GM12892 (cell line): ENCODE measurements at regions not wholly inside any gene's neighbourhood (a gene's known extent, or its start where the extent isn't known, plus 50 kb on each side); places are given as distances from the start of the nearest gene placed in this dataset.

ENCODE experiments used
- POLR2A ChIP-seq: IDR thresholded peaks from 2 replicates; pipeline ENCODE4 v1.6.1; 2011; ENCODE audit warnings: low read depth, low read length, control low read depth
- POLR2AphosphoS5 ChIP-seq: IDR thresholded peaks from 2 replicates; pipeline ENCODE4 v1.6.1; 2011; ENCODE audit warnings: low read depth, low read length, control low read depth
- TAF1 ChIP-seq: IDR thresholded peaks from 2 replicates; pipeline ENCODE4 v1.6.1; 2011; ENCODE audit warnings: low read depth, mild to moderate bottlenecking, control low read depth, low read length, borderline replicate concordance

GRCh38 chr10:128525936-128526335 lies 399.7 kb upstream of the MKI67 start:
- TF ChIP-seq POLR2A (no peak), POLR2AphosphoS5 (no peak), TAF1 (no peak)
